Ishikawa (cell line): ENCODE measurements at regions not wholly inside any gene's neighbourhood (a gene's known extent, or its start where the extent isn't known, plus 50 kb on each side); places are given as distances from the start of the nearest gene placed in this dataset.

Experiments
- CREB1 ChIP-seq: IDR thresholded peaks from 2 replicates; pipeline ENCODE4 v1.6.1; 2012; ENCODE audit warnings: low read depth
- TAF1 ChIP-seq: IDR thresholded peaks from 2 replicates; pipeline ENCODE4 v1.6.1; 2012; ENCODE audit warnings: low read depth, mild to moderate bottlenecking
- TCF12 ChIP-seq: IDR thresholded peaks from 2 replicates; pipeline ENCODE4 v1.6.1; 2012; ENCODE audit warnings: low read depth

- TF ChIP-seq CREB1 (no peak), TCF12 (no peak), TAF1 (no peak)
Observed at GRCh38 chr11:30786256-30787110, 200.3 kb upstream of the MPPED2 start.
